Breast epithelium (tissue), 3 donors: ENCODE measurements at regions not wholly inside any gene's neighbourhood (a gene's known extent, or its start where the extent isn't known, plus 50 kb on each side); places are given as distances from the start of the nearest gene placed in this dataset.

Experiments used
- CTCF ChIP-seq, 3 donors: fragments of 450-650 bp; IDR thresholded peaks; one replicate each; pipeline ENCODE4 v1.5.1; 2016 to 2017; ENCODE audit warnings: antibody characterized with exemption in 3 of 3, mild to moderate bottlenecking in 3 of 3, moderate library complexity in 3 of 3
- POLR2A ChIP-seq: fragments of 450-650 bp; IDR thresholded peaks from one replicate; pipeline ENCODE4 v1.6.1; 2016; ENCODE audit warnings: antibody characterized with exemption, mild to moderate bottlenecking, moderate library complexity
- POLR2AphosphoS5 ChIP-seq, 3 donors: sonication (generic); formaldehyde crosslinking; IDR thresholded peaks; one replicate each; pipeline ENCODE4 v1.6.1; 2017; ENCODE audit warnings: antibody characterized with exemption in 3 of 3

DNA sequence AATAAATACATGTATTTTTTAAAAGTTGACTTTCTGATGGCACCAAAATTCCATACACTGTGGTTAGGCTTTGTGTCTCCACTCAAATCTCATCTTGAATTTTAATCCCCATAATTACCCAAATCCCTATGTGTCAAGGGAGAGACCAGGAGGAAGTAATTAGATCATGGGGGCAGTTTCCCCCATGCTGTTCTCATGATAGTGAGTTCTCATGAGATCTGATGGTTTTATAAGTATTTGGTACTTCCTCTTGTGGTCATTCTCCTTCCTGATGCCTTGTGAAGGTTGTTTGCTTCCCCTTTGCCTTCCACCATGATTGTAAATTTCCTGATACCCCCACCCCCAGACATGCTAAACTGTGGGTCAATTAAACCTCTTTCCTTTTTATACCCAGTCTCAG is 1218.4 kb upstream of the PRMT6 start:
- TF ChIP-seq POLR2A, result no peak
- no peak for TF ChIP-seq CTCF (IDR thresholded peaks at IDR 0.05)
- TF ChIP-seq POLR2AphosphoS5 (IDR thresholded peaks at IDR 0.05), result no peak
